ENCODE measurements at regions not wholly inside any gene's neighbourhood (a gene's known extent, or its start where the extent isn't known, plus 50 kb on each side); places are given as distances from the start of the nearest gene placed in this dataset.
"Not testable (repeated sequence)": the region's sequence is repeated elsewhere in the genome, so short reads cannot be mapped to it uniquely, and the experiment has no call there.

GRCh38 chr13:99693351-99693750, 192.1 kb downstream of the TM9SF2 start:
- DNase-seq, result no peak

GRCh38 chr13:99692854-99693253, 191.6 kb downstream of the TM9SF2 start:
- no peak for DNase-seq

GRCh38 chr13:99691552-99691951, 190.3 kb downstream of the TM9SF2 start:
- DNase-seq, result no peak

GRCh38 chr13:99690426-99691174, 189.3 kb downstream of the TM9SF2 start:
- DNase-seq, result no peak

- DNase-seq, result no peak
Observed at GRCh38 chr13:99689955-99690354, 188.7 kb downstream of the TM9SF2 start.

- DNase-seq, result no peak
Observed at GRCh38 chr13:99688776-99689175, 187.5 kb downstream of the TM9SF2 start.

- DNase-seq, result no peak
Observed at GRCh38 chr13:99687723-99688397, 186.6 kb downstream of the TM9SF2 start.

GRCh38 chr13:99686944-99687411, 185.7 kb downstream of the TM9SF2 start:
- no peak for DNase-seq

GRCh38 chr13:99686157-99686572, 184.9 kb downstream of the TM9SF2 start:
- DNase-seq, result no peak

- DNase-seq, result no peak
Observed at GRCh38 chr13:99681695-99682094, 180.4 kb downstream of the TM9SF2 start.

- DNase-seq, result no peak
Observed at GRCh38 chr13:99677116-99677951, 176.1 kb downstream of the TM9SF2 start.

GRCh38 chr13:99671746-99672145, 170.5 kb downstream of the TM9SF2 start:
- no peak for DNase-seq

GRCh38 chr13:99669096-99669495, 167.8 kb downstream of the TM9SF2 start:
- not testable (repeated sequence) for DNase-seq

GRCh38 chr13:99666146-99666805, 165.0 kb downstream of the TM9SF2 start:
- DNase-seq, result no peak

- no peak for DNase-seq
Observed at GRCh38 chr13:99665711-99666110, 164.4 kb downstream of the TM9SF2 start.

- no peak for DNase-seq
Observed at GRCh38 chr13:99663908-99664307, 162.6 kb downstream of the TM9SF2 start.

GRCh38 chr13:99663185-99663825, 162.0 kb downstream of the TM9SF2 start:
- no peak for DNase-seq

GRCh38 chr13:99662678-99663077, 161.4 kb downstream of the TM9SF2 start:
- DNase-seq, result no peak

- DNase-seq, result no peak
Observed at GRCh38 chr13:99661791-99662190, 160.5 kb downstream of the TM9SF2 start.

- no peak for DNase-seq
Observed at GRCh38 chr13:99659866-99660554, 158.7 kb downstream of the TM9SF2 start.

- no peak for DNase-seq
Observed at GRCh38 chr13:99659226-99659625, 158.0 kb downstream of the TM9SF2 start.
